MM.1S (cell line): ENCODE measurements at regions not wholly inside any gene's neighbourhood (a gene's known extent, or its start where the extent isn't known, plus 50 kb on each side); places are given as distances from the start of the nearest gene placed in this dataset.

Source experiments
- DNase-seq: peaks from one replicate; pipeline ENCODE4 v3.0.0-alpha.2; 2015
- H2AFZ ChIP-seq: fragments of 300-600 bp; sonication (generic); 2 replicates; pipeline ENCODE4 v1.6.0; 2016; ENCODE audit warnings: antibody characterized with exemption, low read length
- H3F3A ChIP-seq: fragments of 300-600 bp; sonication (generic); 2 replicates; pipeline ENCODE4 v1.6.1; 2016; ENCODE audit warnings: mild to moderate bottlenecking, antibody characterized with exemption, low read length, moderate library complexity, mixed read lengths; ENCODE audit not compliant: insufficient read depth
- H3K27ac ChIP-seq: fragments of 300-600 bp; sonication (generic); 2 replicates; pipeline ENCODE4 v1.5.1; 2016; ENCODE audit warnings: mild to moderate bottlenecking, low read length
- H3K27me3 ChIP-seq: fragments of 300-600 bp; sonication (generic); replicated peaks from 2 replicates; pipeline ENCODE4 v1.6.0; 2016; ENCODE audit warnings: low read length; ENCODE audit not compliant: insufficient read depth
- H3K36me3 ChIP-seq: fragments of 300-600 bp; sonication (generic); replicated peaks from 2 replicates; pipeline ENCODE4 v1.6.1; 2016; ENCODE audit warnings: mild to moderate bottlenecking, low read length, mixed read lengths; ENCODE audit not compliant: insufficient read depth
- H3K4me1 ChIP-seq: fragments of 300-600 bp; sonication (generic); 2 replicates; pipeline ENCODE4 v1.6.1; 2016; ENCODE audit warnings: low read length, mixed read lengths
- H3K4me2 ChIP-seq: fragments of 300-600 bp; sonication (generic); 2 replicates; pipeline ENCODE4 v1.6.0; 2016; ENCODE audit warnings: low read depth, low read length
- H3K4me3 ChIP-seq: fragments of 300-600 bp; sonication (generic); 2 replicates; pipeline ENCODE4 v1.5.1; 2016; ENCODE audit warnings: low read length, mixed read lengths
- H3K79me2 ChIP-seq: fragments of 300-600 bp; sonication (generic); 2 replicates; pipeline ENCODE4 v1.6.1; 2016; ENCODE audit warnings: mixed run types, low read length, mixed read lengths
- H3K9ac ChIP-seq: fragments of 300-600 bp; sonication (generic); 2 replicates; pipeline ENCODE4 v1.6.1; 2016; ENCODE audit warnings: low read length, mixed read lengths
- H3K9me2 ChIP-seq: fragments of 300-600 bp; sonication (generic); replicated peaks from 2 replicates; pipeline ENCODE4 v1.6.1; 2016; ENCODE audit warnings: mild to moderate bottlenecking, low read length, mixed read lengths; ENCODE audit not compliant: insufficient read depth
- H3K9me3 ChIP-seq: fragments of 300-600 bp; sonication (generic); replicated peaks from 2 replicates; pipeline ENCODE4 v1.6.1; 2016; ENCODE audit warnings: mild to moderate bottlenecking, low read length, mixed read lengths; ENCODE audit not compliant: insufficient read depth
- H4K20me1 ChIP-seq: fragments of 300-600 bp; sonication (generic); 2 replicates; pipeline ENCODE4 v1.6.1; 2016; ENCODE audit warnings: mild to moderate bottlenecking, low read length, moderate library complexity, mixed read lengths; ENCODE audit not compliant: insufficient read depth
- EZH2 ChIP-seq: fragments of 300-600 bp; sonication (generic); optimal IDR thresholded peaks from 2 replicates; pipeline ENCODE3; 2017; ENCODE audit warnings: low read depth, mild to moderate bottlenecking, antibody characterized with exemption, low read length, mixed read lengths
- EZH2phosphoT487 ChIP-seq: fragments of 300-600 bp; sonication (generic); IDR thresholded peaks from 2 replicates; pipeline ENCODE4 v1.6.1; 2018; ENCODE audit warnings: antibody characterized with exemption, low read length
- TF ChIP-seq, protein P1 (sequence below): fragments of 300-600 bp; sonication (generic); IDR thresholded peaks from 2 replicates; pipeline ENCODE4 v1.5.1; 2016; ENCODE audit warnings: antibody characterized with exemption, low read length, mixed read lengths

DNA sequence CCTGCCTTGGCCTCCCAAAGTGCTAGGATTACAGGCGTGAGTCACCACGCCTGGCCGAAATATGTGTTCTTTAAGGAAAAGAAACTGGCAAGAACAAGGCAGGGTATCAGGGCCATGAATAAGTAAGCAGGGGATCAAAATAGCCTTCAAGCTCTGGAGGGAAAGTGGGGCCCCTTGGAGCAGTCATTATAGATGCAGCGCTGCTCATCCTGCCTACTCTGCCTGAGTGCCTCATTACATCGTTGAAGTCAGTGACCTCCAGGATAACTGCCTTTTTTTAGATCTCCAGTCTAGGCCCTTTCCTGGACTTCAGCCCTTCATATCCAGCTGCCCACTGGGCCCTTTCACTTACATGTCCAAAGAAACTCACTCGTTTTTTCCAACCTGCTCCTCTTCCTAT lies 69.8 kb upstream of the PPM1B start:
- no peaks in the 10 kb centered on the region for H3K9me3 ChIP-seq
- no peaks in the 10 kb centered on the region for H3K79me2 ChIP-seq
- no peaks in the 10 kb centered on the region for H3K27me3 ChIP-seq
- no peak for TF ChIP-seq EZH2
- TF ChIP-seq, protein P1, sequence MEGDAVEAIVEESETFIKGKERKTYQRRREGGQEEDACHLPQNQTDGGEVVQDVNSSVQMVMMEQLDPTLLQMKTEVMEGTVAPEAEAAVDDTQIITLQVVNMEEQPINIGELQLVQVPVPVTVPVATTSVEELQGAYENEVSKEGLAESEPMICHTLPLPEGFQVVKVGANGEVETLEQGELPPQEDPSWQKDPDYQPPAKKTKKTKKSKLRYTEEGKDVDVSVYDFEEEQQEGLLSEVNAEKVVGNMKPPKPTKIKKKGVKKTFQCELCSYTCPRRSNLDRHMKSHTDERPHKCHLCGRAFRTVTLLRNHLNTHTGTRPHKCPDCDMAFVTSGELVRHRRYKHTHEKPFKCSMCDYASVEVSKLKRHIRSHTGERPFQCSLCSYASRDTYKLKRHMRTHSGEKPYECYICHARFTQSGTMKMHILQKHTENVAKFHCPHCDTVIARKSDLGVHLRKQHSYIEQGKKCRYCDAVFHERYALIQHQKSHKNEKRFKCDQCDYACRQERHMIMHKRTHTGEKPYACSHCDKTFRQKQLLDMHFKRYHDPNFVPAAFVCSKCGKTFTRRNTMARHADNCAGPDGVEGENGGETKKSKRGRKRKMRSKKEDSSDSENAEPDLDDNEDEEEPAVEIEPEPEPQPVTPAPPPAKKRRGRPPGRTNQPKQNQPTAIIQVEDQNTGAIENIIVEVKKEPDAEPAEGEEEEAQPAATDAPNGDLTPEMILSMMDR, result no peak
- TF ChIP-seq EZH2phosphoT487, result no peak
- H3K27ac ChIP-seq, result no peak overlapping the region
- H3F3A ChIP-seq, result peaks cover 9% of the 10 kb centered on the region
- no peaks in the 10 kb centered on the region for H3K36me3 ChIP-seq
- no peak overlapping the region for H2AFZ ChIP-seq
- H3K9ac ChIP-seq, result no peak overlapping the region
- H3K4me1 ChIP-seq, result peaks cover 23% of the 10 kb centered on the region
- no peaks in the 10 kb centered on the region for H3K9me2 ChIP-seq
- no peak overlapping the region for H3K4me2 ChIP-seq
- no peaks in the 10 kb centered on the region for H4K20me1 ChIP-seq
- DNase-seq, result no peak
- H3K4me3 ChIP-seq, result no peak overlapping the region

DNA sequence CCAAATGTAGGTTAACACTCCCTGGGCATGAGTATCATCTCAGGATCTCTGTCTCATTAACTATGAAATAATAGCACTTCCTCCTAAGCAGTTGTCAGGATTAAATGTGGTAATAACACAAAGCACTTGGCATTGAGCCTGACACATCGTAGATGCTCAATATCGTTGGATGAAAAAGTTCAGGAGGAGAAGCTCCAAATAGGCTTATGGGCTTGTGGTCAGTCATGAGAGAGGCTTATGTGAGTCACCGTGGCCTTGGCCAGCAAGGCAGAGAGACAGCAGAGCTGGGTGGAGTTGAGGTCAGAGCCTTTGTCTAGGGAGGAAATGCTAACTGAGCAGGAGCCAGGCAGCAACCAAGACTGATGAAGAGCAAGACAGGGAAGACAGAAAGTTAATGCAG lies 68.3 kb upstream of the PPM1B start:
- Histone ChIP-seq H3K79me2 (no peaks in the 10 kb centered on the region), H3K27ac (peak overlapping the region; percentile 17; the same call in 1 of the 2 replicates), H3K9ac (no peak overlapping the region), H4K20me1 (no peaks in the 10 kb centered on the region), H3K36me3 (no peaks in the 10 kb centered on the region), H3K9me2 (no peaks in the 10 kb centered on the region), H3K9me3 (no peaks in the 10 kb centered on the region), H3F3A (peaks cover 9% of the 10 kb centered on the region), H3K4me2 (peak overlapping the region; percentile 27), H2AFZ (peak overlapping the region; percentile 24; the same call in 1 of the 2 replicates), H3K27me3 (no peaks in the 10 kb centered on the region), H3K4me3 (no peak overlapping the region), H3K4me1 (peaks cover 20% of the 10 kb centered on the region)
- peak; percentile 65 for DNase-seq
- TF ChIP-seq EZH2phosphoT487, result no peak
- TF ChIP-seq, protein P1, result no peak
- TF ChIP-seq EZH2, result no peak

GRCh38 chr2:44101246-44101645 lies 67.4 kb upstream of the PPM1B start:
- H3K9me3 ChIP-seq, result no peaks in the 10 kb centered on the region
- peaks cover 9% of the 10 kb centered on the region for H3F3A ChIP-seq
- no peak overlapping the region for H3K9ac ChIP-seq
- no peaks in the 10 kb centered on the region for H3K36me3 ChIP-seq
- H2AFZ ChIP-seq, result no peak overlapping the region
- H3K4me2 ChIP-seq, result no peak overlapping the region
- H4K20me1 ChIP-seq, result no peaks in the 10 kb centered on the region
- DNase-seq, result no peak
- peaks cover 20% of the 10 kb centered on the region for H3K4me1 ChIP-seq
- H3K9me2 ChIP-seq, result no peaks in the 10 kb centered on the region
- no peaks in the 10 kb centered on the region for H3K79me2 ChIP-seq
- H3K27me3 ChIP-seq, result no peaks in the 10 kb centered on the region
- TF ChIP-seq EZH2phosphoT487 (no peak), EZH2 (no peak)
- TF ChIP-seq, protein P1, result no peak
- H3K27ac ChIP-seq, result no peak overlapping the region
- H3K4me3 ChIP-seq, result no peak overlapping the region
